DMS53 treated with DMSO at 0.1 percent for 48 hours (cell line): ENCODE measurements at regions not wholly inside any gene's neighbourhood (a gene's known extent, or its start where the extent isn't known, plus 50 kb on each side); places are given as distances from the start of the nearest gene placed in this dataset.
"Not testable (repeated sequence)": the region's sequence is repeated elsewhere in the genome, so short reads cannot be mapped to it uniquely, and the experiment has no call there.

Experiments used
- DNase-seq: peaks from one replicate; lab custom pipeline; 2025; ENCODE audit not compliant: unreplicated experiment; lab: John Stamatoyannopoulos, UW

- no peak for DNase-seq
Measured at GRCh38 chr14:22266142-22266442, 322.9 kb downstream of the DAD1 start.

- no peak for DNase-seq
Measured at GRCh38 chr14:22265319-22266141, 323.5 kb downstream of the DAD1 start.

- DNase-seq = no peak
Measured at GRCh38 chr14:22264759-22265158, 324.3 kb downstream of the DAD1 start.

- DNase-seq = no peak
Measured at GRCh38 chr14:22263961-22264360, 325.1 kb downstream of the DAD1 start.

- no peak for DNase-seq
Measured at GRCh38 chr14:22262881-22263280, 326.1 kb downstream of the DAD1 start.

- DNase-seq = no peak
Measured at GRCh38 chr14:22255017-22255950, 333.7 kb downstream of the DAD1 start.

GRCh38 chr14:22252686-22253085 lies 336.3 kb downstream of the DAD1 start:
- DNase-seq = no peak

- DNase-seq = no peak
Measured at GRCh38 chr14:22251090-22251489, 337.9 kb downstream of the DAD1 start.

- DNase-seq = no peak
Measured at GRCh38 chr14:22249770-22250169, 339.3 kb downstream of the DAD1 start.

- DNase-seq = no peak
Measured at GRCh38 chr14:22243971-22244581, 344.9 kb downstream of the DAD1 start.

- not testable (repeated sequence) for DNase-seq
Measured at GRCh38 chr14:22238320-22238719, 350.7 kb downstream of the DAD1 start.

GRCh38 chr14:22233377-22233776 lies 355.6 kb downstream of the DAD1 start:
- DNase-seq = no peak

- no peak for DNase-seq
Measured at GRCh38 chr14:22232933-22233332, 356.1 kb downstream of the DAD1 start.

- DNase-seq = no peak
Measured at GRCh38 chr14:22232486-22232885, 356.5 kb downstream of the DAD1 start.

GRCh38 chr14:22231018-22231417 lies 358.0 kb downstream of the DAD1 start:
- DNase-seq = no peak

GRCh38 chr14:22230517-22230916 lies 358.5 kb downstream of the DAD1 start:
- DNase-seq = no peak

- no peak for DNase-seq
Measured at GRCh38 chr14:22227084-22227483, 361.9 kb downstream of the DAD1 start.

- DNase-seq = no peak
Measured at GRCh38 chr14:22226381-22226780, 362.6 kb downstream of the DAD1 start.

- DNase-seq = no peak
Measured at GRCh38 chr14:22225516-22226140, 363.4 kb downstream of the DAD1 start.

GRCh38 chr14:22221508-22221907 lies 367.5 kb downstream of the DAD1 start:
- DNase-seq = no peak

GRCh38 chr14:22220427-22220826 lies 368.6 kb downstream of the DAD1 start:
- no peak for DNase-seq
